ENCODE measurements at regions not wholly inside any gene's neighbourhood (a gene's known extent, or its start where the extent isn't known, plus 50 kb on each side); places are given as distances from the start of the nearest gene placed in this dataset.
"Not testable (repeated sequence)": the region's sequence is repeated elsewhere in the genome, so short reads cannot be mapped to it uniquely, and the experiment has no call there.

GRCh38 chr9:7467186-7467585 lies 332.4 kb downstream of the DMAC1 start:
- DNase-seq (ENCODE audit: low read depth) = no peak

DNA sequence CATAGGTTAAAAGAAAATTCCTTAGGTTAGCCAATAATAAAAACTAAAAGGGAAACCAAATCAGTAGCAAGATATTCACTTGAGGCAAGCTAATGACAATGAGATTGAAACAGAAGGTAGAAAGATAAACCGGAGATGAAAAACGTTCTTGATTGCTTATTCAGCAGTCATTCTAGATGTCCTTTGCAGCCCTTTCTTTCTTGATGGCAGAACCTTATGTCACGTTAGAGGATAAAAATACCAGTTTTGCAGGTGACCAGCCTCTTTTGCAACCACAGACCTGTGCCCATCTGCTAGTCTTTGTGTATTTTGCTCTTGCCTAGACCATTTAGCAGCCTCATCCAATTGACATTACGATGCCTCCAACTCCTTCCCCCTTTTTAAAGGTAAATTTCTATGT lies 337.8 kb downstream of the DMAC1 start:
- DNase-seq (ENCODE audit: low read depth) = no peak

DNA sequence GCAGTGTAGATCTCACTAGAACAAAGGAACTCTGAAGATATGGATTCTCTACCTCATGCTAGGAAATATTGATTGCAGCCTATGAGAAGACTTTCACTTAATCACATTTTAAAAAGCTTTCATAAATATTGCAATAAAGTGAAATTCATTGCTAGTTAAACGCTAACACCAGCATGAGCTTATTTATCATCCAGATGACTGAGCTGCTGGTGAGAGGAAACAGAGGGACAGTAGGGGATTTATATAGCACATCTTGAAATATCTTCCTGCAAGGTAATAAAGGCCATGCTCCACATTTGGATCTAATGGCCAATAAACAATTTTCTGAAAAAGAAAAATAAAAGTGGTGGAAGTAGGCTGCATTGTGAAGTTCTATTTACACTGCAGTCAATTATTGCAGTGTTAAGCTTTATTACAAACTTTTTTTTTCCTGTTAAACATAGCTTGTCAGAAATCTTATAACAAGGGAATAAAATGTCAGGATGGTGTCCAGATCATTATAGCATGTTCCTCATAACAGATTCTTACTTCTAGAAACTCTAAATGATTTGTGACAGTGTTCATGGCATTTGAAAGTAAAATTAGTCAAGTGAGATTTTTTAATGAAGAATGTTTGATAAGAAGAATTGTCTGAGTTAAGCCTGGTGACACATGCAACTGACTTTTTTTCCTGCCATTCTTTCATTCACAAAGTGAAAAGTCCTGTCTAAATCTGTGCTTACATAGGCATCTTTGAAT lies 342.6 kb downstream of the DMAC1 start:
- DNase-seq (ENCODE audit: low read depth) = no peak

DNA sequence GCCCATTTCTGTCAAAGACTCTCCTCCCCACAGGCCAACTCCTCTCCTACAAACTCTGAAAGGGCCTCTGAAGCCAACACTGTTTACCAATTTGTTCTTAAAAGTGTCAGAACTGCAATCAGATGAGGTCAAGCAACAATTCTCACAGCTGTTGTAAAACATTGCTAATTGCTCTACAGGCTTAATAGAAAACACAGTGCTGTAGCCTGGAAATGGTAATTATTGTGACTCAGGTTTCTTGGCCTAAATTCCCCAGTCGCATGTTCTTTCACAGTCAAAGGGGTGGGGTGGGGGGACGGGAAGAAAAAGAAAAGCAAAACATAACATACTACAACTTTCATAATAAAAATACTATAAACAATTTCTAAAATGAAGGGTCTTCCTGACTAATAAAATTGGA lies 343.2 kb downstream of the DMAC1 start:
- no peak for DNase-seq (ENCODE audit: low read depth)

GRCh38 chr9:7454624-7455023 lies 345.0 kb downstream of the DMAC1 start:
- DNase-seq (ENCODE audit: low read depth) = no peak

DNA sequence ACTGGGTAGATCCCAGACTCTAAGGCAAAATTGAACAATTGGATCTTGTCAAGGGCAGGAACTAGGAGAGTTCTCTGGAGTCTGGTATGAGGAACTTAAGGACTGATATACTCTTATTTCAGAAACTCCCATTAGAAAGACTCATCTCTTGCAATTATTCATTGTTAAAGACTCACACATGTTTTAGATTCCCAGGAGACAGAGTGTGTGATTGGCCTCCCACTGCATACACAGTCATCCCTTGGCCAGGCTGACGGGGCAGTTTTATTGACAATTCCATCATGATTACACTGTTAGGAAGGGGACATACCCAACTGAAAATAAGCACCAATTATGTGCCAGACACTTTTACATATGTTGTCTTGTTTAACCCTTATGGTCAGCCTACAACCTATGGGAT lies 347.2 kb downstream of the DMAC1 start:
- DNase-seq (ENCODE audit: low read depth) = no peak

DNA sequence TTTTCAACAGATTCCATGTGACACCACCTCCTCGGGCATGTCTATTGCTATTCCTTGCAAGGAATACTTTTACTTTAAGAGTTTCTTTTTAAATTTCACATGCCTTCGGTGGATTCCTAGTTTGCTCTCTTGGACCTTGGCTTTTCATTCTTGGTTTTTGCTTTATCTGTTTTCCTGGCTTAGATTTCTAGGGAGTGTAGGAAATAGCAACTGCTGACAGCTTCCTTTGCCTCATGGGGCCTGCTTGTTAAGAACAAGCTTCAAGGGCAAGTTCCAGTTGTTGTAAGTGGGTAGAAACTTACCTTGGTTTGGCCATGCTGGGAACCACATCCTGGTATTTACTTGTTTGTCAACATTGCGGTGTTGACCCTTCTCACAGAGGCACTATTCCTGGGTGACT lies 348.5 kb downstream of the DMAC1 start:
- no peak for DNase-seq (ENCODE audit: low read depth)

- no peak for DNase-seq (ENCODE audit: low read depth)
Measured at GRCh38 chr9:7443541-7443940, 356.0 kb downstream of the DMAC1 start.

DNA sequence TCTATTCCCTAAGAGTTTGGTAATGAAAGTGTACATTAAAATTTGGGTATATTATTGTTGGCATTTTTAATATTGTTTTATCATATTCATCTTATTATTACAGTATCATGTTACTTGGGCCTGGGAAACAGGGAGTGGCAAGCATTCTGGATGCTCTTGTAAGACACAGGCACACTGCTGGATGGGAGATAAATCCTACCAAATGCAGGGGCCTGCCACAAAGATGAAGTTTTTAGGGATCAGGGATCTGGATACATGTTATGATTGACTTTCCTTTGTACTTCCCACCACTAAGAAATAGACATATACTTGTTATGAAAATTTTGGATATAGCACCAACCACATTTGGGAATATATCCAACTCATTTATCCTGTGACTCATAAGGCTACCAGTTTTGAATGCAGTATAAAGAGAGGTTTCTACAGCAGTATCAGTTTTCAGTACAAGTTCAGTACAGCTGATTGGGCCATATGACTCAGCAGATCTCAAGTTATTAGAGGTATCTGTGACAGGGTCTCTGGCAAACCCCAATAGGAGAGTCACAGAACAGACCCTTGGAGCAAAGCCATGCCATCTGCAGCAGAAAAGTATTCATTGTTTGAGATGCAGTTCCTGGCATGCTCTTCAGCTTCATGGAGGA lies 360.1 kb downstream of the DMAC1 start:
- no peak for DNase-seq (ENCODE audit: low read depth)

DNA sequence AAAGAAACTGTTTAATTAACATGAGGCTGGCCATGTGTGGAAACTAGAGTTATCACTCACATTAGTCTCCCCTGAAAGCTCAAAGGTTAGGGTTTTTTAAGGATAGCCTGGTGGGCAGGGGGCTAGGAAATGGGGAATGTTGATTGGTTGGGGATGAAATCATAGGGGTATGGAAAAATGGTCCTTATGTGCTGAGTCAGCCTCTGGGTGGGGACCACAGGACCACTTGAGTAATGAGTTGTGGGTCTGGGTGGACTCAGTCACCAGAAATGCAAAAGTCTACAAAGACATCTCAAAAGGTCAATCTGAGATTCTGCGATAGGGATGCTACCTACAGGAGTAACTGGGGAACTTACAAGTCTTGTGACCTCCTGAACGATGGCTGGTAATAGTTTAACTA lies 362.8 kb downstream of the DMAC1 start:
- DNase-seq (ENCODE audit: low read depth) = no peak

- no peak for DNase-seq (ENCODE audit: low read depth)
Measured at GRCh38 chr9:7433508-7434292, 365.9 kb downstream of the DMAC1 start.

- no peak for DNase-seq (ENCODE audit: low read depth)
Measured at GRCh38 chr9:7432989-7433388, 366.6 kb downstream of the DMAC1 start.

GRCh38 chr9:7417397-7417796 lies 382.2 kb downstream of the DMAC1 start:
- DNase-seq (ENCODE audit: low read depth) = not testable (repeated sequence)

GRCh38 chr9:7415836-7416235 lies 383.7 kb downstream of the DMAC1 start:
- DNase-seq (ENCODE audit: low read depth) = no peak

DNA sequence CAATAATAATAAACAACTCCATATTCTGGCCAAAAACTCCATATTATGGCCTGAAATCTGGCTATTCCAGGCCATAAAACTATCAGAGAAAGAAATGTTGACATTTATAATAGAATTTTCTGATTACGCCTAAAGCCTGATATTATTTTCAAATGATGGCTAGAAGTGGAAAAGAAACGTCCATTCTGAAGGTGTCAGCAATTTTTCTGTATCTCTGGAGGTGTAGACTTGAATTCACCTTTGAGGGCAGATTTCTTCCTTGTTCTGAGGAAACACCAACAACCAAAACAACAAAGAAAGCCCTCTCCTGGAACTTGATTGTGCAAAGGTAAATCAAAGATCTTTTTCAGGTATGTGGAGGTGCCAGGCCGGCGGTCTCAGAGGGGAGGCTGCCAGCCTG lies 390.7 kb downstream of the DMAC1 start:
- no peak for DNase-seq (ENCODE audit: low read depth)

GRCh38 chr9:7407246-7407645 lies 392.3 kb downstream of the DMAC1 start:
- DNase-seq (ENCODE audit: low read depth) = no peak

- DNase-seq (ENCODE audit: low read depth) = no peak
Measured at GRCh38 chr9:7405924-7406604, 393.5 kb downstream of the DMAC1 start.

DNA sequence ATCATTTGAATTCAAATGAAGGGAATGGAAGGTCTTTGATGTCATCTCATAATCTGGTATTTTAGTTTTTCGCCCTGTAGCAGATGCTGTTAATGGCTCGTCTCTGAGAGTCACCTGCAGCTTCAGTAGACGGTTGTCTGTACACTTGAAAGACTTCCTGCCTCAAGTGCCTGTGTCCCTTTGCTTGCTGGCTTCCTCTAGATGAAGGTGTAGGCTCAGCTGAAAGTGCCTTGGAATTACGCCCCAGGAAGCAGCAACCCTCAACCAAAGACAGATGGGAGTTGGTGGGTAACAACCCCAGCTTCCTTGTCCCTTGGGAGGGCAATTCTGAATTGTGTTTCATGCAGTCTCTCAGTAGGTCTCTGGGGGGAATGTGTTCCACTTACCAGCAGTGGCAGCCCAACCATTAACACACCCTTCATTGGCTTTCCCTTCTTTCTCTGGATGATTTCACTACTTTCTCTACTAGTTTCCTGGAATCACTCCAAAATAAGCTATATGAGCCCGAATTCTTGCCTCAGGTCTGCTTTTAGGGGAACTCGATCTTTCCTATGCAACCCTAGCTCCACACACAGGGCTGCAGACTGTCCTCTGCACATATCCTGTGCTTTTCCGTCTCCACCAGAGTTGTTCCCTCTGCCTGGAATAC lies 395.6 kb downstream of the DMAC1 start:
- no peak for DNase-seq (ENCODE audit: low read depth)

DNA sequence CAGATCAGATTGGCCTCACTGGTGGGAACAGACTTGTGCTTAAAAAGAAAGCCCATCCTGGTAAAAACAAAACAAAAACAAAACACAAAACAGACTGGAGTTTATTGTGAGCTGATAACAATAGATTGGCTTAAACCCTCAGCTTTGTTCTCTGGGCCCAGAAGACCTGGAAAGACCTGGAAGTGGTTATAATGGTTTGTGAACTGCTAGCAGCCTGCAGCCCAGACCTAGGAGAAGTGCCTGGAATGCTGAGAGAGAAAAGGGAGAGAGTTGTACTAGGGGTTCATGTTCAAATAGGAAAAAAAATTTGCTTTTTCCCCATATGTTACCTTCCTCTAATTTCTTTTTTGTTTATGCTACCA lies 396.6 kb downstream of the DMAC1 start:
- no peak for DNase-seq (ENCODE audit: low read depth)

- DNase-seq (ENCODE audit: low read depth) = no peak
Measured at GRCh38 chr9:7402334-7403027, 397.1 kb downstream of the DMAC1 start.

GRCh38 chr9:7401116-7401515 lies 398.5 kb downstream of the DMAC1 start:
- no peak for DNase-seq (ENCODE audit: low read depth)
